A673 (cell line): ENCODE measurements at regions not wholly inside any gene's neighbourhood (a gene's known extent, or its start where the extent isn't known, plus 50 kb on each side); places are given as distances from the start of the nearest gene placed in this dataset.

Experiments
- BruUV-seq: library from RNA; stranded (reverse); fragments of 400-500 nt; replicated peaks from 2 replicates; lab custom pipeline; 2021; lab: Mats Ljungman, UMichigan
- CTCF ChIA-PET: fragments of 300-600 bp; sonication (Branson Sonifier 250); formaldehyde crosslinking; loops from one replicate; lab custom pipeline; 2022; ENCODE audit warnings: antibody characterized with exemption; lab: Charles Lee
- POLR2A ChIA-PET: fragments of 300-600 bp; sonication (Branson Sonifier 250); formaldehyde crosslinking; loops from one replicate; lab custom pipeline; 2022; ENCODE audit warnings: antibody characterized with exemption; ENCODE audit not compliant: low non-redundant PET; lab: Charles Lee
- DNase-seq: peaks from one replicate; pipeline ENCODE4 v3.0.0-alpha.2; 2015; ENCODE audit warnings: low spot score
- H3K27ac ChIP-seq: fragments of 200-600 bp; sonication (generic); 2 replicates; pipeline ENCODE4 v1.5.1; 2016; ENCODE audit warnings: mixed run types, low read depth, mild to moderate bottlenecking, mixed read lengths, antibody characterized with exemption, low read length; ENCODE audit not compliant: poor library complexity, severe bottlenecking
- H3K27me3 ChIP-seq: fragments of 200-600 bp; sonication (generic); replicated peaks from 2 replicates; pipeline ENCODE4 v1.6.1; 2017; ENCODE audit warnings: mixed run types, low read depth, mild to moderate bottlenecking, mixed read lengths, antibody characterized with exemption, low read length; ENCODE audit not compliant: insufficient read depth, poor library complexity
- H3K36me3 ChIP-seq: fragments of 200-600 bp; sonication (generic); 2 replicates; pipeline ENCODE4 v1.6.1; 2016; ENCODE audit warnings: mixed run types, mild to moderate bottlenecking, mixed read lengths, antibody characterized with exemption, low read length; ENCODE audit not compliant: insufficient read depth, poor library complexity, severe bottlenecking
- H3K4me1 ChIP-seq: fragments of 200-600 bp; sonication (generic); 2 replicates; pipeline ENCODE4 v1.6.1; 2017; ENCODE audit warnings: mixed run types, mild to moderate bottlenecking, mixed read lengths, antibody characterized with exemption, low read length; ENCODE audit not compliant: insufficient read depth, poor library complexity, severe bottlenecking
- H3K4me3 ChIP-seq: fragments of 200-600 bp; sonication (generic); 2 replicates; pipeline ENCODE4 v1.5.1; 2016; ENCODE audit warnings: low read depth, mixed run types, mild to moderate bottlenecking, mixed read lengths, low read length; ENCODE audit not compliant: poor library complexity, severe bottlenecking
- H3K9me3 ChIP-seq: fragments of 200-600 bp; sonication (generic); 2 replicates; pipeline ENCODE4 v1.6.1; 2016; ENCODE audit warnings: mixed run types, low read depth, mild to moderate bottlenecking, mixed read lengths, antibody characterized with exemption, low read length; ENCODE audit not compliant: poor library complexity, severe bottlenecking
- CTCF ChIP-seq: fragments of 300-800, 200-600 bp; sonication (generic); conservative IDR thresholded peaks from 2 replicates; pipeline ENCODE4 v1.5.1; 2017; ENCODE audit warnings: low read depth, mild to moderate bottlenecking, antibody characterized with exemption, low read length, moderate library complexity, mixed read lengths
- EZH2 ChIP-seq: fragments of 200-600 bp; sonication (generic); IDR thresholded peaks from 2 replicates; pipeline ENCODE4 v1.6.1; 2017; ENCODE audit warnings: borderline replicate concordance, low read depth, mild to moderate bottlenecking, mixed read lengths, antibody characterized with exemption, low read length; ENCODE audit not compliant: poor library complexity, severe bottlenecking
- intact Hi-C: fragments of 100-400 bp; cut with micrococcal nuclease; formaldehyde crosslinking; loops from one replicate; pipeline ENCODE4 v1.10.0; 2022; ENCODE audit not compliant: unreplicated experiment

GRCh38 chr15:31782016-31782783 lies 248.1 kb upstream of the CHRNA7 start:
- TF ChIP-seq CTCF (no peak), EZH2 (no peak)
- H3K27me3 ChIP-seq, result no peaks in the 10 kb centered on the region
- no peaks in the 10 kb centered on the region for H3K36me3 ChIP-seq
- H3K4me3 ChIP-seq, result no peak overlapping the region
- intact Hi-C loops, result no loop called here
- BruUV-seq, result no TSS peak
- H3K9me3 ChIP-seq, result no peaks in the 10 kb centered on the region
- CTCF ChIA-PET, result no interaction called here
- DNase-seq, result no peak
- H3K4me1 ChIP-seq, result no peaks in the 10 kb centered on the region
- POLR2A ChIA-PET, result no interaction called here
- no peak overlapping the region for H3K27ac ChIP-seq

- H3K4me1 ChIP-seq, result no peaks in the 10 kb centered on the region
Measured at GRCh38 chr15:31782951-31783350, 247.4 kb upstream of the CHRNA7 start.

GRCh38 chr15:31786360-31786759 lies 244.0 kb upstream of the CHRNA7 start:
- no peak for DNase-seq
- CTCF ChIA-PET, result no interaction called here
- POLR2A ChIA-PET, result no interaction called here

More at GRCh38 chr15:31782951-31783350, 247.4 kb upstream of the CHRNA7 start:
- CTCF ChIA-PET, result no interaction called here
- H3K27me3 ChIP-seq, result no peaks in the 10 kb centered on the region
- no peak overlapping the region for H3K27ac ChIP-seq
- TF ChIP-seq EZH2, result no peak
- TF ChIP-seq CTCF, result no peak
- intact Hi-C loops, result no loop called here
- POLR2A ChIA-PET, result no interaction called here
- H3K4me3 ChIP-seq, result no peak overlapping the region
- no peaks in the 10 kb centered on the region for H3K9me3 ChIP-seq
- BruUV-seq, result no TSS peak
- no peaks in the 10 kb centered on the region for H3K36me3 ChIP-seq
- DNase-seq, result no peak

GRCh38 chr15:31788104-31788503 lies 242.2 kb upstream of the CHRNA7 start:
- TF ChIP-seq EZH2 (no peak), CTCF (no peak)
- H3K4me3 ChIP-seq, result no peak overlapping the region
- H3K27me3 ChIP-seq, result no peaks in the 10 kb centered on the region
- H3K36me3 ChIP-seq, result no peaks in the 10 kb centered on the region
- CTCF ChIA-PET, result no interaction called here
- intact Hi-C loops, result no loop called here
- H3K9me3 ChIP-seq, result no peaks in the 10 kb centered on the region
- H3K27ac ChIP-seq, result no peak overlapping the region
- DNase-seq, result no peak
- H3K4me1 ChIP-seq, result no peaks in the 10 kb centered on the region
- POLR2A ChIA-PET, result no interaction called here
- no TSS peak for BruUV-seq

More at GRCh38 chr15:31786360-31786759, 244.0 kb upstream of the CHRNA7 start:
- intact Hi-C loops, result no loop called here
- Histone ChIP-seq H3K4me3 (no peak overlapping the region), H3K27ac (no peak overlapping the region), H3K4me1 (no peaks in the 10 kb centered on the region), H3K9me3 (no peaks in the 10 kb centered on the region), H3K27me3 (no peaks in the 10 kb centered on the region), H3K36me3 (no peaks in the 10 kb centered on the region)
- BruUV-seq, result no TSS peak
- TF ChIP-seq EZH2, result no peak
